ENCODE measurements at regions not wholly inside any gene's neighbourhood (a gene's known extent, or its start where the extent isn't known, plus 50 kb on each side); places are given as distances from the start of the nearest gene placed in this dataset.
A peak's percentile ranks its signal among the peaks of the same experiment; 100 is the strongest.

DNA sequence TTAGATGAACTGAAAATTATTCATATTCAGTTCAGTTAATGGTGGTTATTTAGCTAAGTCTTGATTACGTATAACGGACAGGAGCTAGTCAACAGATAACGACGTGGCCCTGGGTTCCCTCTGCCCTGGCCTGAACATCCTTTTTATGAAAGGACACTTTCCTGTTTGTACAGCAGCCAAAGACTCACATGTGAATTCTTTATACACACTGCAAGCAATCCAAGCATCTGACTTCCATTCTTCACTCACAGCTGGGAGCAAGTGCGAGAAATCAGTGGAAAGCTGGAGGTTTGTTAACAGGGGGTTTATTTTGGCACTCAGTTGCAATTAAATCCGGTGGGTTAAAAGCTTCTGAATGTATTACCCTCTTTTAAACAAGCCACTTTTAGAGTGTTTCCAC, 148.1 kb upstream of the GDF10 start:
- no peak for DNase-seq (ENCODE audit: low read depth)
- TF ChIP-seq, protein P1, sequence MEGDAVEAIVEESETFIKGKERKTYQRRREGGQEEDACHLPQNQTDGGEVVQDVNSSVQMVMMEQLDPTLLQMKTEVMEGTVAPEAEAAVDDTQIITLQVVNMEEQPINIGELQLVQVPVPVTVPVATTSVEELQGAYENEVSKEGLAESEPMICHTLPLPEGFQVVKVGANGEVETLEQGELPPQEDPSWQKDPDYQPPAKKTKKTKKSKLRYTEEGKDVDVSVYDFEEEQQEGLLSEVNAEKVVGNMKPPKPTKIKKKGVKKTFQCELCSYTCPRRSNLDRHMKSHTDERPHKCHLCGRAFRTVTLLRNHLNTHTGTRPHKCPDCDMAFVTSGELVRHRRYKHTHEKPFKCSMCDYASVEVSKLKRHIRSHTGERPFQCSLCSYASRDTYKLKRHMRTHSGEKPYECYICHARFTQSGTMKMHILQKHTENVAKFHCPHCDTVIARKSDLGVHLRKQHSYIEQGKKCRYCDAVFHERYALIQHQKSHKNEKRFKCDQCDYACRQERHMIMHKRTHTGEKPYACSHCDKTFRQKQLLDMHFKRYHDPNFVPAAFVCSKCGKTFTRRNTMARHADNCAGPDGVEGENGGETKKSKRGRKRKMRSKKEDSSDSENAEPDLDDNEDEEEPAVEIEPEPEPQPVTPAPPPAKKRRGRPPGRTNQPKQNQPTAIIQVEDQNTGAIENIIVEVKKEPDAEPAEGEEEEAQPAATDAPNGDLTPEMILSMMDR (IDR thresholded peaks at IDR 0.05; ENCODE audit: low read length, missing control alignments) = no peak
- no peak overlapping the region for H3K4me3 ChIP-seq (replicated peaks; ENCODE audit: low read depth, low read length)

DNA sequence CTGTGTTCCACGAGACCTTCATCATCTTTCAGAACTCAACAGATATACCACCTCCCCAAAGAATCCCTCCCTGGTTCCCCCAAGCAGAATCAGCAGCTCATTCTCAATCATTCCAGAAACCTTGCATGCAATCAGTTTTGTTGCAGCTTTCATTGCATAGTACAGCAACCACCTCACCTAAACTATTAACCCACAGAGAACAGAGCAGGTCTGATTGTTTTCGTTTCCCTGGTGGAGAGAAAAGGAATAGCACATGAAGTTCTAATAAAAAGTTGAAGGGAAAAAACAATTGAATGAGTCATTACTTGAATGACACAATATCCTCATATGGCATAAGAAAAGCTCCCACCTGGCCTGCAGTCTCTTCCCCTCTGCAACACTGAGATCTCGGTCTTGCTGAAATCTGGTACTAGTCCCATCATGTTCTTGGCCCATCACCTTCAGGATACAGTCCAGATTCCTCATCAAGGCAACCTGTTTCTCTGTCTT, 147.1 kb upstream of the GDF10 start:
- H3K4me3 ChIP-seq (replicated peaks; ENCODE audit: low read depth, low read length) = no peak overlapping the region
- TF ChIP-seq, protein P1 (IDR thresholded peaks at IDR 0.05; ENCODE audit: low read length, missing control alignments) = peak; percentile 53
- DNase-seq (ENCODE audit: low read depth) = peak; percentile 65

DNA sequence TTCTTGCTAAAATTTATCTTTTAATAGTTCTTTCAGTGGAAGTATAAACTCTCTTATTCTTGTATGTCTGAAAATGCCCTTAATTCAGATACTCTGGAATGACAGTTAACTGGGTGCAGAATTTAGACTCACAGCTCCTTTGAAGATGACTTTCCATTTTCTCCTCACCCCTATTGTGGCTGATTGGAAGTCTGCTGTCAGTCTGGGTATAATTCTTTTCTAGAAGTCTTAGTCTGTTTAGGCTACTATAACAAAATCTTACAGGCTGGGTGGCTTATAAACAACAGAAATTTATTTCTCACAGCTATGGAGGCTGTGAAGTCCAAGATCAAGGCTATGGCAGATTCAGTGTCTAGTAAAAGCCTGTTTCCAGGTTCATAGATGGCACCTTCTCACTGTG, 145.2 kb upstream of the GDF10 start:
- no peak overlapping the region for H3K4me3 ChIP-seq (replicated peaks; ENCODE audit: low read depth, low read length)
- DNase-seq (ENCODE audit: low read depth) = no peak
- TF ChIP-seq, protein P1 (IDR thresholded peaks at IDR 0.05; ENCODE audit: low read length, missing control alignments) = no peak

DNA sequence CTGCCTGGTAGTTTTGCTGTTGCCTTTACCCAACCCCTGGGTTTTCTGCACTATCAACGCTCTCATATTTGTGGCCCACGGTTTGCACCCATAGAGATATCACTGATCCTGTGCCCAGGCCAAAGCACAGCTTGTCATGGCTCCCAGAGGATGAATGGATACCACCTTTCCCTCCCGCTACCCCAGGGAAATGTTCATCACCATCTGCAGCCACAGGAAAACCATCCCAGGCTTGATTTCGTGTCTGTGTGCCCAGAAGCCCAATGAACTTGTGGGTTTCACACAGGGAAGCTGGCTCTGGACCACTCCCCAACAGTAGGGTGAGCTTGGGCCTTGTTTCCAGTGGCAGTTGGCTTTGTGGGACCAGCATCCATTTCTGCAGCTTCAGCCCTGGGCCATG, 143.1 kb upstream of the GDF10 start:
- TF ChIP-seq, protein P1 (IDR thresholded peaks at IDR 0.05; ENCODE audit: low read length, missing control alignments) = no peak
- DNase-seq (ENCODE audit: low read depth) = no peak
- no peak overlapping the region for H3K4me3 ChIP-seq (replicated peaks; ENCODE audit: low read depth, low read length)

DNA sequence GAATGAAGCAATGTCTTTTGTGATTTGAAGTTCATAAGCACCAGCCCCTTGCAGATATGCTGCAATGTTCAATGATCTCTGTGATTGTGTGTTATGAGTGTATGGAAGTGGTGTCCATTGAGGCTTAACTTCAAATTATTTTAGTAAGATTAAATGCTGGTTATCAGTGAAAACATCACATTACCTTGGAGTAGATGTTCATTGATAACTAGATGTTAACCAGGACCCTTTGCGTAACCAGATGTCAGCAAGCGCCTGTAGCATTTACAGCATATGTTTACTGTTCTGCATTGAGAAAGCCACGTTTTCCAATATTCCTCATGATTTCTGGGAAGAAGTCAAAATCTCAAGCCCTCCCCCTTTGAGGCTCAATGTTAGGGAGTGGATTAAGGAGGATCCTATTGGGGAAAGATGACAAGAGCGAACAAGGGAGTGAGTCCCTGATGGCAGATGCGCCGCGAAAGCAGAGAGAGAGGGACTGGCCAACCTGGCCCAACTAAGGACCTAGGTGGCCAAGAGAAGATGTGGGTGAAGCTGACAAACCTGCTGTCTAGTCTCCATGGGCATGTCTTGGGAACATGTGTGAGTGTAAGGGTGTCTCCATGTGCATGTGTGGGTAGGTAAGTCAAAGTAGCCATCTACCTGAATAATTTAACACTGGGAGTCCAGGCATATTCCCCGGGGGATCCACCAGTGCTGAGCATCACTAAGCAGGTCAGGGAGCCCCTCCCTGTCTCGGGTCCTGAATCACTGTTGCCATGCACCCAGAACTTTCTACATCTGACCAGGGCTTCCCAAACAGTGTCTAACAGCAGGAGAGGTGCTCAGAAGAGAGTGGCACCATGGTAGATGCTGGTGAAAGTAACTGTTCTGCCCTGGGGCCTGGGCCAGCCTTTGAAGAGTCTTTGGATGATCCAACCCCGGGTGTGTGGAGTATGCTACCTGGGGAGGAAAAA, 141.6 kb upstream of the GDF10 start:
- H3K4me3 ChIP-seq (replicated peaks; ENCODE audit: low read depth, low read length) = no peak overlapping the region
- TF ChIP-seq, protein P1 (IDR thresholded peaks at IDR 0.05; ENCODE audit: low read length, missing control alignments) = no peak
- no peak for DNase-seq (ENCODE audit: low read depth)

DNA sequence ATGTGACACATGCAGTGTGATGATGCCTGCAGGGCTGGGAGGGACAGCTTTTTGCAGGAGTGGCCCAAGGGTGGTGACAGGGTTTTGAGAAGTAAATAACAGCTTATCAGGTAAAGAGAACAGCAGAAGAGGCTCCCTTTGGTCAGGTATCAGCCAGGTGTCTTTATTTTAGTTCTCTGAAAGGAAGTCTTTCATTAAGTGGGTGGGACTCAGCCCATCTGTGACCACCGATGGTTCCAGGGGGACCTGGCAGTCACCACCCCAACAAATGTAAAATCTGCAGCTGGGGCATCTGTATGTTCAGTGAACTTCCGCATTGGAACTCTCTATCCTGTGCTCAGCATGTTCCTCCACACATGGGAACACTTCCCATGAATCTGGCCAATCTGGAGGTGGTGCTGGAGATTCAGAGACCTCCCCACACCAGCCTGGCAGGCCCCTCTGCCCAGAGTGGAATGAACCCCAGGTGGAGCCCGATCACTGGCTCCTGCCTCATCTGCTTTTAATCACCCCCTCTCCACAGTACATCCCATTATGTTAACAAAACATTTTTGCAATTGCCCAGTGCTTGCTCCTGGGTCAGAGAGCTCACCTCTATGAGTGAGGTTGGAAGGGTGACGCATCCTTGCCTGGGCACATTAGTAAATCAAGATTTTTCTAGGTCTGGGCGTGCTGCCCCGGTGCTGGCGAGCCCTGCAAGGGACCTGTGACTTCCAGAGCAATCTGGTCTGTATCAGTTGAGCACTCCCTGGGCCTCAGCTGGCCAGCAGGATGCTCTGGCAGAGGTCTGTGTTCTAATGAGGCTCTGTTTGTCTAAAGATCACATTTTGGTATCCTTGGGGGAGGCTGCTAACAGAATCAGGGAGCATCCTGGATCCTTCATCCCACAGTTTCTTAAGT, 140.4 kb upstream of the GDF10 start:
- DNase-seq (ENCODE audit: low read depth) = no peak
- TF ChIP-seq, protein P1 (IDR thresholded peaks at IDR 0.05; ENCODE audit: low read length, missing control alignments) = no peak
- H3K4me3 ChIP-seq (replicated peaks; ENCODE audit: low read depth, low read length) = no peak overlapping the region

All from fibroblast of pulmonary artery (primary cell).